Psoas muscle (tissue), 7 donors: ENCODE measurements at regions not wholly inside any gene's neighbourhood (a gene's known extent, or its start where the extent isn't known, plus 50 kb on each side); places are given as distances from the start of the nearest gene placed in this dataset.

Experiments used
- ATAC-seq, 4 donors: fragments of 200-7000 bp; cut with Tn5 transposase; one replicate each; pipeline ENCODE4 v1.9.1; 2020; ENCODE audit warnings: moderate library complexity in 3 of 4, mild to moderate bottlenecking in 2 of 4
- DNase-seq, 2 donors: peaks; one replicate each; pipeline ENCODE4 v3.0.0-alpha.2; 2020
- H3K27ac ChIP-seq: fragments of 200-600 bp; one replicate; pipeline ENCODE4 v1.8.0; 2022
- H3K27me3 ChIP-seq, 3 donors: fragments of 200-600 bp in 1 of 3; one replicate each; pipeline versions ENCODE4 v1.6.1 to v1.8.0; 2013 to 2022; ENCODE audit warnings: low read length in 2 of 3, mild to moderate bottlenecking in 2 of 3, moderate library complexity in 1 of 3; ENCODE audit not compliant: insufficient read depth in 3 of 3
- H3K36me3 ChIP-seq, 2 donors: fragments of 200-600 bp in 1 of 2; one replicate each; pipeline versions ENCODE4 v1.6.1 to v1.8.0; 2013 to 2022; ENCODE audit warnings: low read depth in 1 of 2, mild to moderate bottlenecking in 1 of 2, moderate library complexity in 1 of 2; ENCODE audit not compliant: insufficient read depth in 1 of 2
- H3K4me1 ChIP-seq: fragments of 200-600 bp; one replicate; pipeline ENCODE4 v1.8.0; 2022
- H3K4me3 ChIP-seq: fragments of 200-600 bp; one replicate; pipeline ENCODE4 v1.8.0; 2022; ENCODE audit warnings: mild to moderate bottlenecking
- H3K9me3 ChIP-seq: fragments of 200-600 bp; one replicate; pipeline ENCODE4 v1.8.0; 2022
- WGBS, 3 donors: extraction: QIAGEN DNeasy Blood & Tissue Kit; methylation state at CpG; one replicate each; pipeline versions ENCODE4 v1.1.6 to v1.1.7; 2013; 5-methylcytosine and 5-hydroxymethylcytosine counted together
- intact Hi-C, 2 donors: fragments of 100-400 bp; cut with DNase I; formaldehyde crosslinking; loops; one replicate each; pipeline versions ENCODE4 v1.11.0 to v1.14.2; 2022
- TF ChIP-seq, protein P1 (sequence below): fragments of 200-600 bp; IDR thresholded peaks from one replicate; pipeline ENCODE4 v1.8.0; 2022; ENCODE audit warnings: antibody characterized with exemption
- donor health status: healthy with polysubstance abuse.
- donor health status: DM: no; HTN: no; CAD: no; lungs with moderate emphysema.
- donor health status: Bipolar disorder and iron deficiency.
- donor health status: healthy.
- donor health status: DM: yes; HTN: yes; CAD: no.
- donor health status: DM: no; HTN: no; CAD: no.
- donor health status: DM: yes; HTN: yes; CAD: no.

DNA sequence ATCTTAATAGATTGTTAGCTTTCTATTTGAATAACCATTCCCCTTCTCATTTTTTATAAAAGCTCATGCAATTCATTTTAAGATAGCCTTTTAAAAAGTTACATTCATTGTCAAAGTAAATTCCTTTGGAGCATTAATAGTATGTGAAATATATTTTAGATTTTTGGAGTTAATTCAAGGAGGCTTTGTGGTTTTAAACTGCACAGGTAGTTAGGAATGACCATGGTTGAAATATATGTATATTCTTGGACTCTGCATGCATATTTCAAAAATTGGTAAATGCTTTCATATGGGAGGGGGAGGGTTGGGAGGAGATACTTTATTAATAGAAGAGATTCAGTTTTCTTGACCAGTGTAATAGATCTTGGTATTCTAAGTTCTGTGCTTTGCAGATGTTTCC, 244.4 kb upstream of the C2CD4B start:
- no peaks in the 10 kb centered on the region for H3K9me3 ChIP-seq
- intact Hi-C loops = no loop called here
- H3K4me3 ChIP-seq = no peak overlapping the region
- no peaks in the 10 kb centered on the region for H3K36me3 ChIP-seq
- no peaks in the 10 kb centered on the region for H3K27me3 ChIP-seq
- ATAC-seq (no peak), DNase-seq (no peak)
- no peak overlapping the region for H3K27ac ChIP-seq
- H3K4me1 ChIP-seq = peaks cover 26% of the 10 kb centered on the region
- TF ChIP-seq, protein P1, sequence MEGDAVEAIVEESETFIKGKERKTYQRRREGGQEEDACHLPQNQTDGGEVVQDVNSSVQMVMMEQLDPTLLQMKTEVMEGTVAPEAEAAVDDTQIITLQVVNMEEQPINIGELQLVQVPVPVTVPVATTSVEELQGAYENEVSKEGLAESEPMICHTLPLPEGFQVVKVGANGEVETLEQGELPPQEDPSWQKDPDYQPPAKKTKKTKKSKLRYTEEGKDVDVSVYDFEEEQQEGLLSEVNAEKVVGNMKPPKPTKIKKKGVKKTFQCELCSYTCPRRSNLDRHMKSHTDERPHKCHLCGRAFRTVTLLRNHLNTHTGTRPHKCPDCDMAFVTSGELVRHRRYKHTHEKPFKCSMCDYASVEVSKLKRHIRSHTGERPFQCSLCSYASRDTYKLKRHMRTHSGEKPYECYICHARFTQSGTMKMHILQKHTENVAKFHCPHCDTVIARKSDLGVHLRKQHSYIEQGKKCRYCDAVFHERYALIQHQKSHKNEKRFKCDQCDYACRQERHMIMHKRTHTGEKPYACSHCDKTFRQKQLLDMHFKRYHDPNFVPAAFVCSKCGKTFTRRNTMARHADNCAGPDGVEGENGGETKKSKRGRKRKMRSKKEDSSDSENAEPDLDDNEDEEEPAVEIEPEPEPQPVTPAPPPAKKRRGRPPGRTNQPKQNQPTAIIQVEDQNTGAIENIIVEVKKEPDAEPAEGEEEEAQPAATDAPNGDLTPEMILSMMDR = no peak

DNA sequence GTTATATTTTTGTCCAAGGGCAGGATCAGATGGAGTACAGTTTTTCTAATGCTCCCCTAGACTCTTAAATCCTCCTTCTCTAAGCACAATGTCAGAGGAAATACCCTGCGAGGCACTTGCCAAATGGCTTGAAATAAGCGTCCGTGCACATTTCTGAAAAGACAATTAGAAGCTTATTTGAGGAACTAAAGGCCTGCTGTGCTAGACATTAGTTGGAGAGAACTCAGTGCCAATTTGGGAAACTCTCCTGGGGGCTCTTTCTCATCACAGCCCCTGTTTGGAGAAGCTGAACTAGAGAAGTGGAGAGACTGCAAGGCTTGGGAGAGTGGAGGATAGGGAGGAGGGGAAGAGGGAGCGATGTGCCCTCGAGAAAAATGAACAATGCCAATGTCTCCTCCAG, 247.6 kb upstream of the C2CD4B start:
- ATAC-seq (no peak), DNase-seq (no peak)
- TF ChIP-seq, protein P1 = no peak

GRCh38 chr15:62413153-62413552, 248.1 kb upstream of the C2CD4B start:
- WGBS, 3 donors = 39 to 56% (median 49%) methylated on average over 5 of the region's 5 CpGs
- intact Hi-C loops = no loop called here
- no peak for ATAC-seq
- TF ChIP-seq, protein P1 = no peak
- Histone ChIP-seq H3K9me3 (no peaks in the 10 kb centered on the region), H3K27me3 (no peaks in the 10 kb centered on the region), H3K4me1 (peaks cover 37% of the 10 kb centered on the region), H3K36me3 (no peaks in the 10 kb centered on the region), H3K27ac (no peak overlapping the region), H3K4me3 (no peak overlapping the region)
- DNase-seq = no peak

More for the DNA sequence above, 247.6 kb upstream of the C2CD4B start:
- H3K9me3 ChIP-seq = no peaks in the 10 kb centered on the region
- no peaks in the 10 kb centered on the region for H3K27me3 ChIP-seq
- H3K27ac ChIP-seq = no peak overlapping the region
- H3K4me3 ChIP-seq = no peak overlapping the region
- H3K4me1 ChIP-seq = peaks cover 37% of the 10 kb centered on the region
- 35 to 43% (median 37%) methylated on average over 5 of the region's 5 CpGs for WGBS, 3 donors
- no peaks in the 10 kb centered on the region for H3K36me3 ChIP-seq
- intact Hi-C loops = no loop called here

GRCh38 chr15:62413786-62414185, 248.7 kb upstream of the C2CD4B start:
- TF ChIP-seq, protein P1 = no peak

DNA sequence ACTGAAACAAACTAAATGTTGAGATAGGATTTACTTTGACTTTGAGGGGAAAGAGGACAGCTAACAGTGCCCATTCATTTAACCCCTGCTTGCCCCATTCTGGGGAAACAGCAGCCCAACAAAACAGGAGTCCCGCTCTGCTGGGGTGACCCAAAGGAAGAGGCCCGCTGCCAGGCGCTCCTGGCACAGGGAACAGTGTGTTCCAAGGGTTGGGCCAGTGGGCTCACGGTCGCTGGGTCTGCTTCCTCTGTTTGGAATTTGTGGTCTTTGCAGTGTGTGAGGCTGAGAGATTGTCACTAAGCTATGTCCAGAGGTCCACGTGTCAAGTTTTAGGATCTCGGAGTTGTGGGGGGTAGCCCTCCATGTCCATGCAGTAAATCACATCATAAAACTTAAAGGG, 250.4 kb upstream of the C2CD4B start:
- intact Hi-C loops = no loop called here
- Histone ChIP-seq H3K27me3 (no peaks in the 10 kb centered on the region), H3K36me3 (no peaks in the 10 kb centered on the region), H3K4me3 (no peak overlapping the region), H3K9me3 (no peaks in the 10 kb centered on the region), H3K27ac (peak overlapping the region; percentile 27), H3K4me1 (peaks cover 37% of the 10 kb centered on the region)
- peak in 1 of 2 donors; percentile 60 for DNase-seq
- ATAC-seq = peak in 2 of 4 donors; percentile 51 to 56
- 42 to 78% (median 44%) methylated on average over 7 of the region's 7 CpGs for WGBS, 3 donors
- TF ChIP-seq, protein P1 = no peak

More at GRCh38 chr15:62413786-62414185, 248.7 kb upstream of the C2CD4B start:
- Histone ChIP-seq H3K27ac (no peak overlapping the region), H3K9me3 (no peaks in the 10 kb centered on the region), H3K4me1 (peaks cover 37% of the 10 kb centered on the region), H3K27me3 (no peaks in the 10 kb centered on the region), H3K4me3 (no peak overlapping the region), H3K36me3 (no peaks in the 10 kb centered on the region)
- intact Hi-C loops = no loop called here
- DNase-seq = no peak
- no peak for ATAC-seq
